B cell (primary cell): ENCODE measurements at regions not wholly inside any gene's neighbourhood (a gene's known extent, or its start where the extent isn't known, plus 50 kb on each side); places are given as distances from the start of the nearest gene placed in this dataset.

Source experiments
- ATAC-seq: fragments of 200-7000 bp; cut with Tn5 transposase; one replicate; pipeline ENCODE4 v1.10.0; 2021; ENCODE audit warnings: low read depth, mild to moderate bottlenecking, moderate number of reproducible peaks, moderate library complexity
- CTCF ChIA-PET: fragments of 350-600 bp; sonication (Branson Sonifier 250); formaldehyde crosslinking; loops from one replicate; lab custom pipeline; 2021; ENCODE audit warnings: antibody characterized with exemption, inconsistent platforms; lab: Charles Lee
- POLR2A ChIA-PET: fragments of 350-600 bp; sonication (Branson Sonifier 250); formaldehyde crosslinking; loops from one replicate; lab custom pipeline; 2021; ENCODE audit warnings: antibody characterized with exemption; lab: Charles Lee
- DNase-seq: peaks from one replicate; pipeline ENCODE4 v3.0.0; 2013
- H2AFZ ChIP-seq: 2 replicates; pipeline ENCODE4 v1.6.1; 2012; ENCODE audit warnings: mild to moderate bottlenecking, low read depth, low read length; ENCODE audit not compliant: insufficient read depth, poor library complexity, severe bottlenecking
- H3K27ac ChIP-seq, 2 donors: 1 replicate in 1 of 2; 2 replicates in 1 of 2; pipeline ENCODE4 v1.5.1; 2012 to 2013; ENCODE audit warnings: low read length in 2 of 2, mild to moderate bottlenecking in 2 of 2, moderate library complexity in 1 of 2
- H3K27me3 ChIP-seq, 4 experiments: fragments of 200-600 bp in 1 of 4; sonication (generic) in 1 of 4; replicated peaks in 1 of 4; 1 replicate in 2 of 4; 2 replicates in 2 of 4; pipeline versions ENCODE4 v1.6.1 to v1.7.0; 2013 to 2016; ENCODE audit warnings: low read length in 3 of 4, mild to moderate bottlenecking in 2 of 4, mixed read lengths in 1 of 4, moderate library complexity in 1 of 4; ENCODE audit not compliant: insufficient read depth in 4 of 4, control insufficient read depth in 3 of 4; ENCODE audit errors: control extremely low read depth in 1 of 4
- H3K36me3 ChIP-seq, 2 experiments: replicated peaks in 1 of 2; 1 replicate in 1 of 2; 2 replicates in 1 of 2; pipeline versions ENCODE4 v1.6.1 to v1.7.1; 2013; ENCODE audit warnings: low read length in 1 of 2; ENCODE audit not compliant: insufficient read depth in 2 of 2, control insufficient read depth in 1 of 2; ENCODE audit errors: control extremely low read depth in 1 of 2, extremely low read depth in 1 of 2
- H3K4me1 ChIP-seq, 2 donors: fragments of 200-600 bp in 1 of 2; sonication (generic) in 1 of 2; 1 replicate in 1 of 2; 2 replicates in 1 of 2; pipeline versions ENCODE4 v1.5.1 to v1.6.1; 2013 to 2017; ENCODE audit warnings: low read length in 2 of 2; ENCODE audit not compliant: control insufficient read depth in 2 of 2, insufficient read depth in 2 of 2
- H3K4me2 ChIP-seq: replicated peaks from 2 replicates; pipeline ENCODE3; 2012; ENCODE audit warnings: mild to moderate bottlenecking, low read depth, low read length; ENCODE audit not compliant: poor library complexity, severe bottlenecking
- H3K4me3 ChIP-seq, 5 experiments: fragments of 200-600 bp in 1 of 5; sonication (generic) in 1 of 5; 1 replicate in 3 of 5; 2 replicates in 2 of 5; pipeline versions ENCODE4 v1.5.1 to v1.7.0; 2011 to 2016; ENCODE audit warnings: low read length in 4 of 5, mild to moderate bottlenecking in 4 of 5, low read depth in 2 of 5, control low read depth in 1 of 5, moderate library complexity in 1 of 5; ENCODE audit not compliant: insufficient read depth in 1 of 5; ENCODE audit errors: control extremely low read depth in 1 of 5, extremely low read depth in 1 of 5
- H3K79me2 ChIP-seq: fragments of 200-600 bp; sonication (generic); one replicate; pipeline ENCODE4 v1.6.0; 2016; ENCODE audit warnings: low read length; ENCODE audit not compliant: control insufficient read depth, insufficient read depth
- H3K9ac ChIP-seq: fragments of 200-600 bp; sonication (generic); 2 replicates; pipeline ENCODE4 v1.6.1; 2017; ENCODE audit warnings: mild to moderate bottlenecking, low read length, moderate library complexity
- H3K9me3 ChIP-seq, 3 donors: one replicate each; pipeline versions ENCODE4 v1.6.1 to v1.7.1; 2013; ENCODE audit warnings: low read length in 2 of 3; ENCODE audit not compliant: control insufficient read depth in 2 of 3, insufficient read depth in 1 of 3; ENCODE audit errors: control extremely low read depth in 1 of 3
- H4K20me1 ChIP-seq: 2 replicates; pipeline ENCODE4 v1.6.0; 2012; ENCODE audit warnings: mild to moderate bottlenecking, low read length; ENCODE audit not compliant: insufficient read depth, control insufficient read depth, poor library complexity, severe bottlenecking
- H3K27ac Mint-ChIP-seq: one replicate; pipeline ENCODE4 v1.8.0; 2021; ENCODE audit warnings: mixed read lengths
- H3K27me3 Mint-ChIP-seq: one replicate; pipeline ENCODE4 v1.8.0; 2021; ENCODE audit warnings: mixed read lengths
- H3K4me1 Mint-ChIP-seq: one replicate; pipeline ENCODE4 v1.8.0; 2021; ENCODE audit warnings: mixed read lengths
- H3K4me3 Mint-ChIP-seq: one replicate; pipeline ENCODE4 v1.8.0; 2021; ENCODE audit warnings: mixed read lengths
- H3K9me3 Mint-ChIP-seq: one replicate; pipeline ENCODE4 v1.8.0; 2022; ENCODE audit warnings: mixed read lengths; ENCODE audit not compliant: insufficient read depth
- CTCF ChIP-seq: fragments of 200-600 bp; IDR thresholded peaks from one replicate; pipeline ENCODE4 v1.8.0; 2022; ENCODE audit warnings: antibody characterized with exemption, mild to moderate bottlenecking
- EZH2 ChIP-seq: IDR thresholded peaks from 2 replicates; pipeline ENCODE4 v1.6.1; 2012; ENCODE audit warnings: borderline replicate concordance, low read depth, mild to moderate bottlenecking, moderate library complexity, low read length; ENCODE audit not compliant: insufficient read depth, poor library complexity, severe bottlenecking
- WGBS: methylation state at CpG from one replicate; pipeline ENCODE4 v1.1.5; 2013; ENCODE audit warnings: missing lambda C conversion rate; ENCODE audit not compliant: insufficient coverage; 5-methylcytosine and 5-hydroxymethylcytosine counted together
- intact Hi-C: fragments of 100-400 bp; cut with micrococcal nuclease; formaldehyde crosslinking; loops from one replicate; pipeline ENCODE4 v1.10.0; 2022

- H4K20me1 ChIP-seq, result no peaks in the 10 kb centered on the region
- H3K4me3 ChIP-seq, result no peak overlapping the region
- Mint-ChIP-seq H3K9me3 (no peaks in the 10 kb centered on the region), H3K4me1 (no peaks in the 10 kb centered on the region), H3K27me3 (no peaks in the 10 kb centered on the region), H3K4me3 (no peak overlapping the region), H3K27ac (no peak overlapping the region)
- H3K9me3 ChIP-seq, result no peaks in the 10 kb centered on the region
- POLR2A ChIA-PET, result no interaction called here
- H3K4me1 ChIP-seq, result no peaks in the 10 kb centered on the region
- ATAC-seq, result no peak
- no peaks in the 10 kb centered on the region for H3K79me2 ChIP-seq
- intact Hi-C loops, result no loop called here
- DNase-seq, result no peak
- CTCF ChIA-PET, result no interaction called here
- no peak overlapping the region for H2AFZ ChIP-seq
- H3K27me3 ChIP-seq, result no peaks in the 10 kb centered on the region
- H3K36me3 ChIP-seq, result no peaks in the 10 kb centered on the region
- no peak overlapping the region for H3K9ac ChIP-seq
- no peak overlapping the region for H3K4me2 ChIP-seq
- no peak overlapping the region for H3K27ac ChIP-seq
- TF ChIP-seq EZH2 (no peak), CTCF (no peak)
These were observed 891.4 kb downstream of the TFAP2A start for GRCh38 chr6:9523462-9523861.

GRCh38 chr6:9522101-9522500, 892.8 kb downstream of the TFAP2A start:
- no peak overlapping the region for H3K4me2 ChIP-seq
- no peak overlapping the region for H2AFZ ChIP-seq
- no peaks in the 10 kb centered on the region for H3K4me1 ChIP-seq
- ATAC-seq (no peak), DNase-seq (no peak)
- H3K27ac ChIP-seq, result no peak overlapping the region
- no peak overlapping the region for H3K4me3 ChIP-seq
- TF ChIP-seq EZH2, result no peak
- no peak for TF ChIP-seq CTCF
- no peaks in the 10 kb centered on the region for H3K9me3 Mint-ChIP-seq
- intact Hi-C loops, result no loop called here
- H4K20me1 ChIP-seq, result no peaks in the 10 kb centered on the region
- no peaks in the 10 kb centered on the region for H3K27me3 ChIP-seq
- H3K27me3 Mint-ChIP-seq, result no peaks in the 10 kb centered on the region
- no peaks in the 10 kb centered on the region for H3K36me3 ChIP-seq
- H3K4me1 Mint-ChIP-seq, result no peaks in the 10 kb centered on the region
- no peaks in the 10 kb centered on the region for H3K79me2 ChIP-seq
- H3K4me3 Mint-ChIP-seq, result no peak overlapping the region
- H3K9ac ChIP-seq, result no peak overlapping the region
- 40% methylated on average over 1 of the region's 3 CpGs for WGBS
- POLR2A ChIA-PET, result no interaction called here
- no peak overlapping the region for H3K27ac Mint-ChIP-seq
- H3K9me3 ChIP-seq, result no peaks in the 10 kb centered on the region
- CTCF ChIA-PET, result no interaction called here
